Kidney epithelial cell (primary cell): ENCODE measurements at regions not wholly inside any gene's neighbourhood (a gene's known extent, or its start where the extent isn't known, plus 50 kb on each side); places are given as distances from the start of the nearest gene placed in this dataset.

Experiments used
- DNase-seq: peaks from one replicate; pipeline ENCODE4 v3.0.0-alpha.2; 2010; ENCODE audit warnings: low read depth
- H3K27me3 ChIP-seq: 2 replicates; pipeline ENCODE4 v1.6.0; 2011; ENCODE audit warnings: low read length; ENCODE audit not compliant: control insufficient read depth, insufficient read depth
- H3K36me3 ChIP-seq: 2 replicates; pipeline ENCODE4 v1.5.1; 2011; ENCODE audit warnings: low read length; ENCODE audit not compliant: control insufficient read depth, insufficient read depth
- H3K4me3 ChIP-seq: 2 replicates; pipeline ENCODE4 v1.5.1; 2011; ENCODE audit warnings: low read depth, mild to moderate bottlenecking, control low read depth, low read length
- TF ChIP-seq, protein P1 (sequence below): IDR thresholded peaks from 2 replicates; pipeline ENCODE4 v1.5.1; 2011; ENCODE audit warnings: mild to moderate bottlenecking, moderate library complexity, low read length, control low read depth, inconsistent platforms; ENCODE audit not compliant: insufficient read depth, poor library complexity, severe bottlenecking

DNA sequence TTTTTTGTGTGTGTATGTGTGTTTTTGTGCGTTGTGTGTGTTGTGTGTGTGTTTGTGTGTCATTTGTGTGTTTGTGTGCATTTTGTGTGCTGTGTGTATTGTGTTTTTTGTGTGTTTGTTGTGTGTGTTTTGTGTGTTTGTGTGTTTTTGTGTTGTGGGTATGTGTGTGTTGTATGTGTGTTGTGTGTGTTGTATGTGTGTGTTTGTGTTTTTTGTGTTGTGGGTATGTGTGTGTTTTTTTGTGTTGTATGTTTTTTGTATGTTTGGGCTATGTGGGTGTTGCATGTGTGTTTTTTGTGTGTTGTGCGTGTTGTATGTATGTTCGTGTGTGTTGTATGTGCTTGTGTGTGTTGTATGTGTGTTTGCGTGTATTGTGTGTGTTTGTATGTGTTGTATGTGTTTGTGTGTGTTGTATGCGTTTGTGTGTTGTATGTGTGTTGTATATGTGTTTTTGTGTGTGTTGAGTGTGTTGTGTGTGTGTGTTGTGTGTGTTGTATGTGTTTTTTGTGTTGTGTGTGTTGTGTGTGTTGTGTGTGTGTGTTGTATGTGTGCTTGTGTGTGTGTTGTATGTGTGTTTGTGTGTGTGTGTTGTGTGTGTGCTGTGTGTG lies 275.3 kb downstream of the HRH4 start:
- no peak for DNase-seq
- H3K4me3 ChIP-seq, result no peak overlapping the region
- H3K36me3 ChIP-seq, result no peaks in the 10 kb centered on the region
- TF ChIP-seq, protein P1, sequence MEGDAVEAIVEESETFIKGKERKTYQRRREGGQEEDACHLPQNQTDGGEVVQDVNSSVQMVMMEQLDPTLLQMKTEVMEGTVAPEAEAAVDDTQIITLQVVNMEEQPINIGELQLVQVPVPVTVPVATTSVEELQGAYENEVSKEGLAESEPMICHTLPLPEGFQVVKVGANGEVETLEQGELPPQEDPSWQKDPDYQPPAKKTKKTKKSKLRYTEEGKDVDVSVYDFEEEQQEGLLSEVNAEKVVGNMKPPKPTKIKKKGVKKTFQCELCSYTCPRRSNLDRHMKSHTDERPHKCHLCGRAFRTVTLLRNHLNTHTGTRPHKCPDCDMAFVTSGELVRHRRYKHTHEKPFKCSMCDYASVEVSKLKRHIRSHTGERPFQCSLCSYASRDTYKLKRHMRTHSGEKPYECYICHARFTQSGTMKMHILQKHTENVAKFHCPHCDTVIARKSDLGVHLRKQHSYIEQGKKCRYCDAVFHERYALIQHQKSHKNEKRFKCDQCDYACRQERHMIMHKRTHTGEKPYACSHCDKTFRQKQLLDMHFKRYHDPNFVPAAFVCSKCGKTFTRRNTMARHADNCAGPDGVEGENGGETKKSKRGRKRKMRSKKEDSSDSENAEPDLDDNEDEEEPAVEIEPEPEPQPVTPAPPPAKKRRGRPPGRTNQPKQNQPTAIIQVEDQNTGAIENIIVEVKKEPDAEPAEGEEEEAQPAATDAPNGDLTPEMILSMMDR, result no peak
- H3K27me3 ChIP-seq, result peaks cover 7% of the 10 kb centered on the region

DNA sequence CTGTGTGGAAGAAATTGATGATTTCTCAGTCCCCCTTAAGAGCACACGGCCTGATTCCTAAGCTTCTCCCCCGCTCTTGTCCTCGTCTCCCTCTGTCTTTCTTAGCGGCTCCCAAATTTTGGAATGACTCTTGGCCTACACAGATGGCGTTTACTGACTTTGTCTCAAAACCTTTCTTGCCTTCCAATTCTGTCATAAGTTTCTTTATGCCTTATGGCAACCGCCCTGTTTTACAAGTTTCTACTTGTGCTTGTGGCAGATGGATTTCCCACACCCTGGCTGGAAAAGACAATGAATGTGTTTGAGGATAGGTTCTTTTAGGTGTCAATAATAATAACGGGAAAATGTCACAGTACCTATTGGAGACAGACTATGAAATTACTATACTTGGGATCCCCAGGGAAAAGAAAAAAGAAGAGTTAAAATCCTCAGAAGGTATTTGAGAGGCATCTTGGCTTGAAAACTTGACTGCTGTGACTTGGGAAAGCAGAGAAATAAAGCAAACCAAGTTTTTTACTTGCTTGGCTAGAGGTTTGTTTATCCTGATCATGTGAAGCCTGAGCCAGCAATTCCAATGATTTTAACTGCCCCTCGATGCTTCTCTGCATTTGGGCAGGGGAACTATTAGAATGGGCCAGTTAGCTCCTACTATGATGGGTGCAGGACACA lies 276.4 kb downstream of the HRH4 start:
- no peaks in the 10 kb centered on the region for H3K36me3 ChIP-seq
- no peak overlapping the region for H3K4me3 ChIP-seq
- no peak for DNase-seq
- TF ChIP-seq, protein P1, result no peak
- peaks cover 7% of the 10 kb centered on the region for H3K27me3 ChIP-seq

DNA sequence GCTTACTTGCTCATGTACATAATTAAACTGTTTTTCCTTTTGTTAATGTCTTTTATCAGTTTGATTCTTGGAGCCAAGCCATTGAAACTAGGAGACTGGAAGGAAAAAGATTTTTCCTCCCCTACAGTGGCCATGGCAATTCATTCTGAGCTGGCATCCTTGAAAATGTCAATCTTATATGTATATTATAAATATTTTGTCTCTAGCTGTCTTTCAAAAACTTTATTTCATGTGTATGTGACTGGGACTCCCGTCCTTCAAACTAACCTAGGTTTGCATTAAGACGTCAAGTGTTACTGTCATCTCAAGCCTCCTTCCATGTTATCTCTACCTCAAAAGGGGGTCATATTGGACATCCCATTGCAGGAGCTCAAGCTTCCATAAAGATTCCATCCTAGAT lies 280.4 kb downstream of the HRH4 start:
- H3K4me3 ChIP-seq, result no peak overlapping the region
- no peaks in the 10 kb centered on the region for H3K36me3 ChIP-seq
- no peaks in the 10 kb centered on the region for H3K27me3 ChIP-seq
- DNase-seq, result no peak
- TF ChIP-seq, protein P1, result no peak

DNA sequence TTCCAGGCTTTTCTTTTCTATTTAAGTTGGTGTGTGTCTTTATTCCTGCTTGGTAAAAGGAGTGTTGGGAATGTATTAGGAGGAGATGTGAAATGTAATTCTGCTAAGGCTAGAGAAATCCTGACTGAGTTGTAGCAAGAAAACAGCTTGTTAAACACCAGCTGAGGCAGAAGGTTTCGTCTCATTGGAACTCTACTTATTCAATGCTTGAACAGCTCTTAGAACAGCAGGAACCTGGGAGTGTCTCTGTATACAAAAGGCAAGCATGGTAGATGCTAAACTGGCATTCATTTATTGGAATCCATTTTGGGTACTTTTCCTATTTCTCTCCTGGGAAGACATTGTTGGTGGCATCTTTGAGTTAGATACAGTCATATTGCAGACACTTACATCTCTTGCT lies 280.9 kb downstream of the HRH4 start:
- DNase-seq, result no peak
- H3K36me3 ChIP-seq, result no peaks in the 10 kb centered on the region
- H3K4me3 ChIP-seq, result no peak overlapping the region
- TF ChIP-seq, protein P1, result no peak
- no peaks in the 10 kb centered on the region for H3K27me3 ChIP-seq

DNA sequence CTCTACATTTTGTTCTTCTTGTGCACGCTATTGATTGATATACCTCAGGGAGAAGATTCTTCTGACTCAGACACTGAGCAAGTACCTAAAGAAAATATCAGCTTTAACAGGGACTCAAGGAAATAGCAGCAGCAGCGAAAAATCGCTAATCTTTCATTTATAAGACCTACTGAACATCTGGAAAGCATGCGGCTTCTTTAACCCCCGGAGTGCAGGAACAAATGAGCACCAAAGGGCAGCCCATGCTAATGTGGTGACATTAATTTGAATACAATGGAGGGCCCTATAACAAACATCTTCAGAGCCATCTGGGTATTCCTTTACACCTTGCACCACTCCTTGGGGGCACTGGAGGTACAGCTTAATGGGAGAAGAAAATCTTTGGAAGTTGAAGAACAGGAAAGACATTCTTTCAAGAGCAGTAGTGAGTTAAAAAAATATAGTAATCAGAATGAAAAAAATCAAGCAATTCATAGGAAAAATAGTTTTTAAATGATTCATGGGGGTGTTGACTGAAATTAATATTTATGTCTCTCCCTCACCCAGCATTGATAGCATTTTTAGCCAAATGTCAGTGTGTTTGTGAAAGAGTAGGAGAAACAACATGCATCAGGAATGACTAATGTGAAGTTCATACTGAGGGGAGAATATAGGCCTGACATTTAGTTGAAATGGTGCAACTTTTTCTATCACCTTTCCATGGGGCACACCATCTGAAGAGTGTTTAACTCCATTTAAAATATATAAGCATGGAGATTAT lies 281.7 kb downstream of the HRH4 start:
- Histone ChIP-seq H3K4me3 (no peak overlapping the region), H3K36me3 (no peaks in the 10 kb centered on the region), H3K27me3 (no peaks in the 10 kb centered on the region)
- TF ChIP-seq, protein P1, result no peak
- no peak for DNase-seq
